HL-60 (cell line): ENCODE measurements at regions not wholly inside any gene's neighbourhood (a gene's known extent, or its start where the extent isn't known, plus 50 kb on each side); places are given as distances from the start of the nearest gene placed in this dataset.

Source experiments
- DNase-seq, 2 experiments: peaks; one replicate each; pipeline ENCODE4 v3.0.0-alpha.2; 2010 to 2020; ENCODE audit warnings: low read depth in 1 of 2, low spot score in 1 of 2
- H3K27ac ChIP-seq: fragments of 250-450 bp; sonication (Bioruptor Pico); replicated peaks from 2 replicates; pipeline ENCODE4 v1.5.1; 2020; ENCODE audit warnings: mild to moderate bottlenecking, moderate library complexity
- H3K27me3 ChIP-seq: fragments of 250-450 bp; sonication (Bioruptor Pico); 2 replicates; pipeline ENCODE4 v1.5.1; 2021; ENCODE audit warnings: mild to moderate bottlenecking, moderate library complexity; ENCODE audit not compliant: insufficient read depth, poor library complexity, severe bottlenecking
- H3K4me3 ChIP-seq: replicated peaks from 2 replicates; pipeline ENCODE4 v1.5.1; 2011; ENCODE audit warnings: mild to moderate bottlenecking, control low read depth, low read length; ENCODE audit not compliant: insufficient read depth
- GABPA ChIP-seq: IDR thresholded peaks from 2 replicates; pipeline ENCODE4 v1.6.1; 2012; ENCODE audit warnings: low read depth
- POLR2AphosphoS5 ChIP-seq: IDR thresholded peaks from 2 replicates; pipeline ENCODE4 v1.6.1; 2012; ENCODE audit warnings: low read depth
- REST ChIP-seq: IDR thresholded peaks from 2 replicates; pipeline ENCODE4 v1.6.1; 2012; ENCODE audit warnings: low read depth; ENCODE audit not compliant: insufficient replicate concordance
- SPI1 ChIP-seq: IDR thresholded peaks from 2 replicates; pipeline ENCODE4 v1.6.1; 2012; ENCODE audit warnings: low read depth, mild to moderate bottlenecking, borderline replicate concordance
- TF ChIP-seq, protein P1 (sequence below): IDR thresholded peaks from one replicate; pipeline ENCODE4 v1.5.1; 2011; ENCODE audit warnings: low read length, control low read depth, inconsistent platforms; ENCODE audit not compliant: insufficient read depth

DNA sequence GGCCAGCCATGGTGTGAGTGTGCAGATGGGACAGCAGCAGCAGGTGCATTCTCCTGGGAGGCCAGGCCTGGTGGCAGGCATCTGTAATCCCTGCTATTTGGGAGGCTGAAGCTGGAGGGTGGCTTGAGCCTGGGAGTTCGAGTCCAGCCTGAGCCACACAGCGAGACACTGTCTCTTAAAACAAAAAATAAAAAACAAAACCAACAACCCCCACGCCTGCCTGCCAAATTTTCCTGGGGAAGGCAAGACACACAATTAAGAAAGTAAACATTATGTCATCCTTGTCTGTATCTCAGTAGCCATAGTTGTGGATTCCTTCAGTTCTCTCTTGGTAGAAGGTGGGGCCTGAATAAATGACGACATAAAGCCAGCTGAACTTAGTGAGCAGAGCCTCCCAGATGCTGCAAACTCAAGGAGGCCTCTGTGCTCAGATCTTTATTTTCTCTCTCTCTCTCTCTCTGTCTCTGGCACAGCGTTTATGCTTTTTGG, 57.6 kb upstream of the CD34 start:
- no peaks in the 10 kb centered on the region for H3K27me3 ChIP-seq
- TF ChIP-seq SPI1: no peak
- DNase-seq: no peak
- H3K27ac ChIP-seq: no peak overlapping the region
- no peak overlapping the region for H3K4me3 ChIP-seq

DNA sequence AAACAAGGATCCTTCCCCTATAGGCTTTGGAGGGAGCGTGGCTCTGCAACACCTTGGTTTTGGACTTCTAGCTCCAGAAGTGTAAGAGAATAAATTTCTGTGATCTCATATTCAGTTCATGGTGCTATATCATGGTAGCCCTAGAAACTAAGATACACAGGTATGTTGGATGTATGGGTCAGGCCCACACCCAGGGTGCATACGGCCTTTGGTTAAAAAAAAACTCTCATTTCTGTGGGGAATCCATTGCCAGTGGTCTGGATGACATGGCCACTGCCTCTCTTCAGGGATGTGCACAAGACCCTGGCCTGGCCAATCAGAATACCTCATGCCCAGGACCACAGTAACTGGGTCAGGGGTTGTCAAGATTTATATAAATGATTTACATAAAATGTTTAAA, 56.8 kb upstream of the CD34 start:
- no peak for DNase-seq
- TF ChIP-seq GABPA: no peak
- H3K27ac ChIP-seq: no peak overlapping the region
- no peak overlapping the region for H3K4me3 ChIP-seq
- H3K27me3 ChIP-seq: no peaks in the 10 kb centered on the region

- Histone ChIP-seq H3K27ac (no peak overlapping the region), H3K27me3 (no peaks in the 10 kb centered on the region), H3K4me3 (no peak overlapping the region)
- DNase-seq: no peak
- TF ChIP-seq, protein P1, sequence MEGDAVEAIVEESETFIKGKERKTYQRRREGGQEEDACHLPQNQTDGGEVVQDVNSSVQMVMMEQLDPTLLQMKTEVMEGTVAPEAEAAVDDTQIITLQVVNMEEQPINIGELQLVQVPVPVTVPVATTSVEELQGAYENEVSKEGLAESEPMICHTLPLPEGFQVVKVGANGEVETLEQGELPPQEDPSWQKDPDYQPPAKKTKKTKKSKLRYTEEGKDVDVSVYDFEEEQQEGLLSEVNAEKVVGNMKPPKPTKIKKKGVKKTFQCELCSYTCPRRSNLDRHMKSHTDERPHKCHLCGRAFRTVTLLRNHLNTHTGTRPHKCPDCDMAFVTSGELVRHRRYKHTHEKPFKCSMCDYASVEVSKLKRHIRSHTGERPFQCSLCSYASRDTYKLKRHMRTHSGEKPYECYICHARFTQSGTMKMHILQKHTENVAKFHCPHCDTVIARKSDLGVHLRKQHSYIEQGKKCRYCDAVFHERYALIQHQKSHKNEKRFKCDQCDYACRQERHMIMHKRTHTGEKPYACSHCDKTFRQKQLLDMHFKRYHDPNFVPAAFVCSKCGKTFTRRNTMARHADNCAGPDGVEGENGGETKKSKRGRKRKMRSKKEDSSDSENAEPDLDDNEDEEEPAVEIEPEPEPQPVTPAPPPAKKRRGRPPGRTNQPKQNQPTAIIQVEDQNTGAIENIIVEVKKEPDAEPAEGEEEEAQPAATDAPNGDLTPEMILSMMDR: no peak
- TF ChIP-seq GABPA (no peak), POLR2AphosphoS5 (no peak), SPI1 (no peak), REST (no peak)
Observed at GRCh38 chr1:207966521-207966920, 55.6 kb upstream of the CD34 start.

DNA sequence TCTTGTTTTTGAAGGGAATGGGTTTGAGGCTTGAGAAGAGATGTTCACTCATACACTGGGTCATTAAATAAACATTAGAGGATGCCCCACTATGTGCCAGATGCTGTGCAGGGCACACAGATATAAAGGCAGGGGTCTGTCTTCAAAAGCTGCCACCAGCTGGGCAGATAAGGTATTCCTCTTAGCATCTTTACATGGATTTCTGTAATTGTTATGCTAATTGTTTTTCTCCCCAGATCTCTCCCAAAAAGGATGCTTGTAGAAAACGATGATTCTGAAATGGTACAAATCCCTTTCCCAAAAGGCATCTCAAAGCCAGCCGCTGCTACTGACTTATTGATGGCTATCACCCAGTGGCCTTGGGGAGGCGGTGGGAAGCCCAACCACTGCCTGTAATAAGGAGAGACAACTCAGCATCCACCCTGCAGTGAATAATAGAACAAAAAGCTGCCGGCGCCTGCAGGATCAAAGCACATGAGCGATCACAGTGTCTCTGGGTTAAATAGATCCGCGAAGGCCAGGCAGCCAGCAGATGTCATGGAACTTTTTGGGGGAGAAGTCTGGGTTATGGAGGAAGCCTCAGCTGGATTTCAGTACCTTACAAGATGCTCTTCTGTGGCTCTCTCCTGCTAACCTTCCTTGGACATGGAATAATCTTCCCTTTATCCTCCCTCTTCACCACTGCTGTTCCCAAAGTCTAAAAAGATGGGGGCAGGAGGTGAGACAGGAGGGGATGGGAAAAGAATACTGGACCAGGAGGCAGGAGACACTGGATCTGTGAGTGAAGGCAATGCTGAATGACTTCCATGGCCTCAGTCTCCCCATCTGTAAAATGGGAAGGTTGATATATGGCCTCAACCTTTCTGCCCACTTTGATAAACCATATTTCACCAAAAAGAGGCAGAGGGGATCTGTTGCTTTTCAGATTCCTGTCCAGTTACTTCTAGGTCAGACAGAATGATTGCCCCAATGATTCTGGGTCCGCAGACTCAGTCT, 54.8 kb upstream of the CD34 start:
- no peak overlapping the region for H3K4me3 ChIP-seq
- no peak overlapping the region for H3K27ac ChIP-seq
- no peaks in the 10 kb centered on the region for H3K27me3 ChIP-seq
- TF ChIP-seq POLR2AphosphoS5: no peak
- no peak for TF ChIP-seq REST
- TF ChIP-seq, protein P1: no peak
- no peak for TF ChIP-seq SPI1
- no peak for TF ChIP-seq GABPA
- no peak for DNase-seq
